GM21423 (cell line): ENCODE measurements at regions not wholly inside any gene's neighbourhood (a gene's known extent, or its start where the extent isn't known, plus 50 kb on each side); places are given as distances from the start of the nearest gene placed in this dataset.
"Not testable (repeated sequence)": the region's sequence is repeated elsewhere in the genome, so short reads cannot be mapped to it uniquely, and the experiment has no call there.

Source experiments
- ATAC-seq: cut with Tn5 transposase; IDR thresholded peaks from one replicate; pipeline ENCODE4 v1.9.1; 2021; ENCODE audit warnings: mild to moderate bottlenecking, moderate library complexity; ENCODE audit not compliant: unreplicated experiment

- no peak for ATAC-seq
Observed at GRCh38 chr11:37843603-37844002, 1245.6 kb upstream of the RAG2 start.

DNA sequence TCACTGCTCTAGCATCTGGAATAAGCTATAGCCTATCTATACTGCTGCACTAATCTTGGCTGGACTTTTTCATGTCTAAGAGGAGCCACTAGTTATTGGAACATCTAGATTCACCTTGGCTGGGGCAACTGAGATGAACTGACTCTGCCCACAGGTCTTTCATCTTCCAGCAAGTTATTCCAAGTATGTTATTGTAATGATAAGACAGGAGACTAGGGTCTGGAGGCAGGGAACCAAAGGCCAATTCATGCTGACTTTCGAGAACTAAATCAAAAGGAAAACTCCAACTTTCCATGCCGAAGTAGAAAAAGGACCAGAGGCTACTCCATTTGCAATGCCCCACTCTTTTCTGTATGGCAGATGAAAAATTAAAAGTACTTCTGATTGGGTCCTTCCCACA lies 1243.0 kb upstream of the RAG2 start:
- no peak for ATAC-seq

- ATAC-seq, result not testable (repeated sequence)
Observed at GRCh38 chr11:37840345-37840744, 1242.3 kb upstream of the RAG2 start.

DNA sequence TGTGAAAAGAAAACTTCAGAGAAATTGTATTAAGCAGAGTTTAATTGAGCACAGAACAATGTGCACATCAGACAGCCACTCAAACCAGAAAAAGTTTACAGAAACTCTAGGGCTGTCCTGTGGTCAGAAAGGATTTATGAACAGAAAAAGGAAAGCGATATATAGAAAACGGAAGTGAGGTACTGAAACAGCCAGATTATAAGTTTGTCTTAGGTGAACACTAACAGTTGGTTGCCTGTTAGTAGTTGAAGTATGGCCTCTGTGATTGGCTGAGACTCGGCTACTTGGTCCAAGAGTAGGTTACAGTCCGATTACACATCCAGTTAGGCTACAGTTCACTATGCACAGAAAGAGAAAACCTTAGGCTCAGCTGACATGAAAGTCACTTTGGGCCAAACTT lies 1232.5 kb upstream of the RAG2 start:
- no peak for ATAC-seq

GRCh38 chr11:37817727-37818270 lies 1219.8 kb upstream of the RAG2 start:
- no peak for ATAC-seq

- ATAC-seq, result no peak
Observed at GRCh38 chr11:37812281-37812880, 1214.3 kb upstream of the RAG2 start.

GRCh38 chr11:37811349-37811748 lies 1213.3 kb upstream of the RAG2 start:
- no peak for ATAC-seq

DNA sequence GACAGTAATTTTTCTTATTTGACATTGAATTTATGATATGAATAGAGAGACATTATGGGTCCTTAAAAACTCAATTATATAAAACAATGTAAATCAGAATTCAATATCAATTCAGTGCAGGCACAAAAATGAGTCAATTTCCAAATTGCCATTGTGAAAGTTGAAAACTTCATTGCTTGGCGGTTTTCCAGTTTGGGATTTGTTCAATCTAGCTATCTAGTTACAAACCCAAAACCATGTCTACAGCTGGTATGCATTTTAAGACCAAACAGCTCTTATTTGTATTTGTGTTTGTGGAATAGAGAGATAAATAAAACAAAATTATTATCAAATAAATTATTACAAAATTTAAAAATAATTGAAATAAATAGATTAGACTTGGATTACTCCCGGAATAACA lies 1206.6 kb upstream of the RAG2 start:
- no peak for ATAC-seq

DNA sequence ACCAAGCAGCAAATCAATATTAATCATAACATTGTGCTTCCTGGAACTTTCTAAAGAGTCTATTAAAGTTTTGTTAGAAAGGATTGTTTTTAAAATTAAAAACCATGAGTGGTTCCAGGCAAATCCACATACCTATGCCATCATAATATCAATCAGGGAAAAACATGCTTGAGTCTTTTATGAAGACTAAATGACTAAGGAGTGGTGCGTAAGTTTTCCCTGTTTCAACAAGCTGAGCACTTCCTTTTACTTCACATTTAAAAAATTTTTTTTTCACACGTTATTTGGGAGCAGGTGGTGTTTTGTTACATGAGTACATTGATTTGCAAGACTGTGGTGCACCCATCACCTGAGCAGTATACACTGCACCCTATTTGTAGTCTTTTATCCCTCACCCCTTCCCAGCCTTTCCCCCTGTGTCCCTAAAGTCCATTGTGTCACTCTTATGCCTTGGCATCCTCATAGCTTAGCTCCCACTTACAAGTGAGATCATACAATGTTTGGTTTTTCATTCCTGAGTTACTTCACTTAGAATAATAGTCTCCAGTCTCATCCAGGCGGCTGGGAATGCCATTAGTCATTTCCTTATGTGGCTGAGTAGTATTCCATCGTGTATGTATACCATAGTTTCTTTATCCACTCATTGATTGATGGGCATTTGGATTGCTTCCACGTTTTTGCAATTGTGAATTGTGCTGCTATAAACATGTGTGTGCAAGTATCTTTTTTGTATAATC lies 1190.3 kb upstream of the RAG2 start:
- no peak for ATAC-seq

- no peak for ATAC-seq
Observed at GRCh38 chr11:37786214-37786755, 1188.2 kb upstream of the RAG2 start.

DNA sequence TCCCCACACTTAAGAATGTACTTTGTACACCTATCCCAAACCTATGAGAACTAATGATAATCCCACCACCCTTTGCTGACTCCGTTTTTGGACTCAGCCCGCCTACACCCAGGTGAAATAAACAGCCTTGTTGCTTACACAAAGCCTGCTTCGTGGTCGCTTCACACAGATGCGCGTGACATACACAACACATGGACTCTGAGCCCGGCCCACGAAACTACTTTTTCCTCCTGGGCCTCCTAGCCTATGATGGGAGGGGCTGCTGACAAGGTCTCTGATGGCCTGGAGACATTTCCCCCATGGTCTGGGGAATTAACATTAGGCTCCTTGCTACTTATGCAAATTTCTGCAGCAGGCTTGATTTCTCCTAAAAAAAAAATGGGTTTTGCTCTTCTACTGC lies 1176.4 kb upstream of the RAG2 start:
- ATAC-seq, result no peak

- no peak for ATAC-seq
Observed at GRCh38 chr11:37770145-37770544, 1172.1 kb upstream of the RAG2 start.

- ATAC-seq, result no peak
Observed at GRCh38 chr11:37762079-37762478, 1164.0 kb upstream of the RAG2 start.

DNA sequence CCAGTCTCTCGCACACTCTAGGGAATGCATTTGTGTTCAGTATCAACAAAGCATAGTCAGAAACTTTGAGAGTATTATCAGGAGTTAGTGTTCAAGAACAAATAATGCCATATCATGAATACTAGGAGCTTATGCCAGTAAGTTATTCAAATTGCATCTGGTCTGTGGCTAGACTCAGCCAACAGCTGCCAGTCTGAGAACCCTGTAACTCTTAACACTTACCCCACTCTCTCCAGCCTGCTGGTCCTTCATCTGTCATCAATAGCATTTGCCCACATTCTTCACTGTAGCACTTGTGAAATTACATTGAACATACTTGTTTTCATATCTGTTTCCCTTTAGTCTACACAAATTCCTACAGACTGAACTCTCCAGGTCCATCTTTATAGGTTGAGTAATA lies 1157.5 kb upstream of the RAG2 start:
- ATAC-seq, result no peak

DNA sequence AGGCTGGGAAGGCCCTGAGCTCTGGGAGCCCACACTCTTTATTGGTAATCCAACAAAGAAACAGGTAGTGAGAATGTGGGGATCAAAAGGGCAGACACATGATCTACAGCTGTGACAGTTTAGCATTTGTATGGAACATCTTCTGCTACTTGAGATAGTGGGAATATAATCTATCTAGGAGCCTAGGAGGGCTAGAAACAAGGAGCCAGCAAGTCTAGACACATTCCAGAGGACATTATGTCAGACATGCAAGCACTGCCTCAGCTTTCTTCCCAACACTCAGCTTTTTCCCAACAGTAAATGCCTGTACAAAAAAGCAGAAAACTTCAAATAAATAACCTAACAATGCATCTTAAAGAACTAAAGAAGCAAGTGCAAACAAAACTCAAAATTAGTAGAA lies 1150.6 kb upstream of the RAG2 start:
- ATAC-seq, result no peak

DNA sequence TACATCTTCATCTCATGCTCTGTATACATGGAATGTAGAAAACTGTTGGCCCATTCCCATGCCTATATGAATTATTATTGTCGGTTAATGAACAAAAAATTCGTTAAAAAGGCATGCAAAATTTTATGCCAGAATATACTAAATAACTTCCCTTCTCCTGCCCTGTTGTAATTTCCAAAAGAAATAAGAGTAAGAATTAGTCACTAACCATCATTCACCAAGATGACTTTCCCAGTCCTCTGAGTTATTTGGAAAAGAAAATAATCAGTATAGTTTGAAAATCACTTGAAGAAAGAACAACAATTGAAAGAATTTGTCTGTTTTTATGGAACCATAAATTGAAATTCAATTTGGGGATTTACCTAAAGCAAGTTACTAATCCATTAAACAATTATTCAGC lies 1149.1 kb upstream of the RAG2 start:
- no peak for ATAC-seq

DNA sequence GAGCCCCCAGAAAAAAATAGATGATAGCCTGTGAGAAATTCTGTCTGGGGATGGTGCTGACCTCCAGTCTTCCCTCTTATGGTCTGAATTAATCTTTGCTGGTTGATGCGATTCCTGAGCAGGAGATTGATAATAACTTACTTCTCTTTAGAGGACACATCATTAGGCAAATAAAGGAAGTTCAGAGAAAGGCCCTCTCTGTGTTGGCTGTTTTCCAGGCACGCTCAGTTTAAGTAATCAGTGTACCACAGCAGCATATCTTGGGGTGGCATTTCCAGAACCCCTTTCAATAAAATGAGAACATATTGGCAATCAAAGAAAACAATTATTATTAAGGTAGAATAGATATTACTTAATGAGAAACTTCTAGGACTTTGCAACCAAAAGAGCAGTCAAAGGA lies 1129.3 kb upstream of the RAG2 start:
- ATAC-seq, result no peak

GRCh38 chr11:37724315-37724714 lies 1126.3 kb upstream of the RAG2 start:
- ATAC-seq, result no peak

GRCh38 chr11:37721485-37721884 lies 1123.4 kb upstream of the RAG2 start:
- ATAC-seq, result no peak

DNA sequence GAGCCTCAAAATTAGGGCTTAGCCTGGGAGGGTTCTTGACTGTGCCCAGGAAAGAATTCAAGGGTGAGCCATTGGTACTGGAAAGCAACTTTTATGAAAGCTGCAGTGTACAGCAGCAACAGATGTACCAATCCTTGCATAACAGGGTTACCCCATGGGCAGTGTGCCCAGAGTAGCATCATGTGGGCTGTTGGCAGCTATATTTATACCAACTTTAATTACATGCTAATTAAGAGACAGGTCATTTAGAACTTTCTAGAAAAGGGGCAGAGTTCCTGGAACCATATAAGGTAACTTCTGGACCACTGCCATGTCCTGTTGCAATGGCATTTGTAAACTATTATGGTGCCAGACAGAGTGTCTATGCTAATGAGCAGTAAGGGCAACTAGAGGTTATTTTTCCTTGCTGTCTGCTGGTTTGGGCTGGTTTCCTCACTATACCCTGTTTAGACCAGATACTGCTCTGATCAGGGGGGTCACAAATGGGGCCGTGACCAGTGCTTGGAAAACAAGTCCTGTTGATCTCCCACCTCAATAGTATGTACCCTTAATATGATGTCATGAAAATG lies 1120.5 kb upstream of the RAG2 start:
- no peak for ATAC-seq

DNA sequence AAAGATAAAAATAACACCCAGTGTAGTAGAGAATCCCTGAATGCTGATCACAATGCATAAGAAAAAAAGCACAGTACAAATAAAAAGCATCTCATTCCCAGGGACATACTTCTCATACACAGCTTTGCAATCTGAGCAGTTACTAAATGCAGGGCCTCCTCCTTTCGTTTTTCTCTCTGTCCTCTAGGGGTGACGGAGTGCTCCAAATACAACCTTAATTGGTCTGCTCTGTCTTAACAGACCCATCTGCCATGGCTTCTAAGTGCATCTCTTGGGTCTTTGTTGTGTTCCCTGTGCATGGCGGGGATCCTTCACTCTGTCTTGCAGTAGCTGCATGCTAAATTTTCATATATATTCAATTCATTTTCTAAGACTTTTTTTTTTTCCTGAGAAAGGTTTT lies 1114.2 kb upstream of the RAG2 start:
- no peak for ATAC-seq

DNA sequence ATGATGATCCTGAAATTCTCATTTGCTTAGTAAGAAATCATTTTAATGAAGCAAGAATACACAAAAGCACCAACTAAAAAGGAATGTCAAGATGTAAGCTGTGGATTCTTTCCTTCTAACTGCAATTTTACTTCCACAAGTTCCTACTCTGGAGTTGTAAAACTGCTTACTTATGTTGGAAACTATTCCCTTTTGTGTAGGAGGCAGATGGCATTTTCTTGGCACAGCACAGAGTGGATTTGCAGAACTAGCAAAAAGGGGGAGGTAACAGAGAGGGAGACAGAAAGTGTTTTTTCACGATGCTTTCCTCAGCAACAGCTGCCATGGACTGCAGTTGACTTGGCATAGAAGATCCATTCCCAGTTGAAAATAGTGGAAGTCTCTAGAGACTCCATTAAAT lies 1112.0 kb upstream of the RAG2 start:
- no peak for ATAC-seq
